ENCODE measurements at regions not wholly inside any gene's neighbourhood (a gene's known extent, or its start where the extent isn't known, plus 50 kb on each side); places are given as distances from the start of the nearest gene placed in this dataset.
"Not testable (repeated sequence)": the region's sequence is repeated elsewhere in the genome, so short reads cannot be mapped to it uniquely, and the experiment has no call there.

DNA sequence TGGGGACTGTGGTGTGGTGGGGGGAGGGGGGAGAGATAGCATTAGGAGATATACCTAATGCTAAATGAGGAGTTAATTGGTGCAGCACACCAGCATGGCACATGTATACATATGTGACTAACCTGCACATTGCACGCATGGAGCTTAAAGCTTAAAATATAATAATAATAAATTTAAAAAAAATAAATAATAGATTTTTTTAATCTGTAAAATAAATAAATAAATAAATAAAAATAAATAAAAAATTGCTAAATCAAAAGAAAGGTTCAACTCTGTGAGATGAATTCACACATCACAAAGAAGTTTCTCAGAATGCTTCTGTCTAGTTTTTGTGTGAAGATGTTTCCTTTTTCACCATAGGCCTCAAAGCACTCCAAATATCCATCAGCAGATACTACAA, 1793.7 kb downstream of the UQCRFS1 start:
- ATAC-seq; intact Hi-C loops (cut with micrococcal nuclease); DNase-seq: not testable (repeated sequence)

DNA sequence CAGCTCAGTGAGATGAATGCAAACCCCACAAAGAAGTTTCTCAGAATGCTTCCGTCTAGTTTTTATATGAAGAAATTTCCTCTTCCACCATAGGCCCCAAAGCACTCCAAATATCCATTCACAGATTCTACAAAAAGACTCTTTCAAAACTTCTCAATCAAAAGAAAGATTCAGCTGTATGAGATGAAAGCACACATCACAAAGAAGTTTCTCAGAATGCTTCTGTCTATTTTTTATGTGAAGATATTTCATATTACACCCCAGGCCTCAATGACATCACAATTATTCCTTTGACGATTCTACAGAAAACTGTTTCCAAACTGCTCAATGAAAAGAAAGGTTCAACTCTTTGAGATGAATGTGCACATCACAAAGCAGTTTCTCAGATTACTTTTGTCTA, 1819.4 kb downstream of the UQCRFS1 start:
- DNase-seq = no peak
- intact Hi-C loops (cut with micrococcal nuclease) = no loop called here

DNA sequence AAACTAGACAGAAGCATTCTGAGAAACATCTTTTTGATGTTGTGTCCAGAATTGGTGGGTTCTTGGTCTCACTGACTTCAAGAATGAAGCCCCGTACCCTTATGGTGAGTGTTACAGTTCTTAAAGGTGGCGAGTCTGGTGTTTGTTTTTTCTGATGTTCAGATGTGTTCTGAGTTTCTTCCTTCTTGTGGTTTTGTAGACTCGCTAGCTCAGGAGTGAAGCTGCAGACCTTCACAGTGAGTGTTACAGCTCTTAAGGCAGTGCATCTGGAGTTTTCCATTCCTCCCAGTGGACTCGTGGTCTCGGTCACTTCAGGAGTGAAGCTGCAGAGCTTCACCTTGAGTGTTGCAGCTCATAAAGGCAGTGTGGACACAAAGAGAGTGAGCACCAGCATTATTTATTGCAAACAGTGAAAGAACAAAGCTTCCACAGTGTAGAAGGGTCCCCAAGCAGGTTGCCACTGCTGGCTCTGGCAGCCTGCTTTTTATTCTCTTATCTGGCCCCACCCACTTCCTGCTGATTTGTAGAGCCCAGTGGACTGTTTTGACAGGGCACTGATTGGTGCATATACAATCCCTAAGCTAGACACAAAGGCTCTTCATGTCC, 1820.8 kb downstream of the UQCRFS1 start:
- DNase-seq (peak; percentile 27), ATAC-seq (no peak)
- intact Hi-C loops (cut with micrococcal nuclease) = no loop called here

More for the DNA sequence above, 1819.4 kb downstream of the UQCRFS1 start:
- ATAC-seq = no peak

DNA sequence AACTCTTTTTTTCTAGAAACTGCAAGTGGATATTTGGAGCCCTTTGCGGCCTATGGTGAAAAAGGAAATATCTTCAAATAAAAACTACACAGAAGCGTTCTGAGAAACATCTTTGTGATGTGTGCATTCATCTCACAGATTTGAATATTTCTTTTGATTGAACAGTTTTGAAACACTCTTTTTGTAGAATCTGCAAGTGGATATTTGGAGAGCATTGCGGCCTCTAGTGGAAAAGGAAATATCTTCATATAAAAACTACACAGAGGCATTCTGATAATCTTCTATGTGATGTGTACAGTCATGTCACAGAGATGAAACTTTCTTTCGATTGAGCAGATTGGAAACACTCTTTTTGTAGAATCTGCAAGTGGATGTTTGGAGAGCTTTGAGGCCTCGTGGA, 1833.6 kb downstream of the UQCRFS1 start:
- intact Hi-C loops (cut with micrococcal nuclease); ATAC-seq; DNase-seq: not testable (repeated sequence)

DNA sequence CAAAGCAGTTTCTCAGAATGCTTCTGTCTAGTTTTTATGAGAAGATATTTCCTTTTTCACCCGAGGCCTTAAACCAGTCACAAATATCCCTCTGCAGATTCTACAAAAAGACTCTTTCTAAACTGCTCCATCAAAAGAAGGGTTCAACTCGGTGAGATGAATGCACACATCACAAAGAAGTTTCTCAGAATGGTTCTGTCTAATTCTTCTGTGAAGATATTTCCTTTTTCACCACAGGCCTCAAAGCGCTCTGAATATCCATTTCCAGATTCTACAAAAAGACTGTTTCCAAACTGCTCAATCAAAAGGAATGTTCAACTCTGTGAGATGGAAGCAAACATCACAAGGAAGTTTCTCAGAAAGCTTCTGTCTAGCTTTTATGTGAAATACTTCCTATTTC, 1843.3 kb downstream of the UQCRFS1 start:
- not testable (repeated sequence) for ATAC-seq

DNA sequence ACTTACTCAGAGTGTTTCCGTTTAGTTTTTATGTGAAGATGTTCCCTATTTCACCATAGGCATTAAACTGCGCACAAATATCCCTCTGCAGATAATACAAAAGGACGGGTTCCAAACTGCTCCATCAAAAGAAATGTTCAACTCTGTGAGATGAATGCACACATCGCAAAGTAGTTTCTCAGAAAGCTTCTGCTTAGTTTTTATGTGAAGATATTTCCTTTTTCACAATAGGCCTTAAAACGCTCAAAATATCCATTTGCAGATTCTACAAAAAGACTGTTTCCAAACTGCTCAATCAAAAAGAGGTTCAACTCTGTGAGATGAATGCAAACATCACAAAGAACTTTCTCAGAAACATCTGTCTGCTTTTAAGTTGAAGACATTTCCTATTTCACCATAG, 1850.5 kb downstream of the UQCRFS1 start:
- DNase-seq; ATAC-seq; intact Hi-C loops (cut with micrococcal nuclease): not testable (repeated sequence)

More for the DNA sequence above, 1843.3 kb downstream of the UQCRFS1 start:
- intact Hi-C loops (cut with micrococcal nuclease); DNase-seq: not testable (repeated sequence)

DNA sequence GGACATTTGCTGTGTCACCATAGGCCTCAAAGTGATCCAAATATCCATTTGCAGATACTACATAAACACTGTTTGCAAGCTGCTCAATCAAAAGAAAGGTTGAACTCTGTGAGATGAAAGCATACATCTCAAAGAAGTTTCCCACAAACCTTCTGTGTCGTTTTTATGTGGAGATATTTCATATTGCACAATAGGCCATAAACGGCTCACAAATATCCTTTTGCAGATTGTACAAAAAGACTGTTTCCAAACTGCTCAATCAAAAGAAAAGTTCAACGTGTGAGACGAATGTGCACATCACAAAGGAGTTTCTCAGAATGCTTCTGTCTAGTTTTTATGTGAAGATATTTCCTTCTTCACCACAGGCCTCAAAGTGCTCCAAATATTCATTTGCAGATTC, 1857.4 kb downstream of the UQCRFS1 start:
- ATAC-seq; intact Hi-C loops (cut with micrococcal nuclease); DNase-seq: not testable (repeated sequence)

Data from left ventricle myocardium superior (tissue), 1 donor.